Activated naive CD4-positive, alpha-beta T cell treated with anti-CD3 and anti-CD28 coated beads for 36 hours (primary cell): ENCODE measurements at regions not wholly inside any gene's neighbourhood (a gene's known extent, or its start where the extent isn't known, plus 50 kb on each side); places are given as distances from the start of the nearest gene placed in this dataset.

Experiments used
- CTCF ChIA-PET: fragments of 350-600 bp; sonication (Branson Sonifier 250); formaldehyde crosslinking; loops from one replicate; lab custom pipeline; 2021; ENCODE audit warnings: antibody characterized with exemption; lab: Charles Lee
- DNase-seq: peaks from one replicate; pipeline ENCODE4 v3.0.0-alpha.2; 2020
- H3K27ac Mint-ChIP-seq: one replicate; pipeline ENCODE4 v1.8.0; 2021; ENCODE audit warnings: mild to moderate bottlenecking, mixed read lengths
- H3K27me3 Mint-ChIP-seq: one replicate; pipeline ENCODE4 v1.8.0; 2021; ENCODE audit warnings: low read depth, mixed read lengths
- H3K36me3 Mint-ChIP-seq: one replicate; pipeline ENCODE4 v1.8.0; 2021; ENCODE audit warnings: low read depth, mixed read lengths
- H3K4me1 Mint-ChIP-seq: one replicate; pipeline ENCODE4 v1.8.0; 2021; ENCODE audit warnings: low read depth, mixed read lengths
- H3K4me3 Mint-ChIP-seq: one replicate; pipeline ENCODE4 v1.8.0; 2021; ENCODE audit warnings: mild to moderate bottlenecking, moderate library complexity, mixed read lengths
- H3K9me3 Mint-ChIP-seq: one replicate; pipeline ENCODE4 v1.8.0; 2021; ENCODE audit warnings: mixed read lengths
- intact Hi-C: fragments of 100-400 bp; cut with micrococcal nuclease; formaldehyde crosslinking; loops from one replicate; pipeline ENCODE4 v1.15.1; 2023

DNA sequence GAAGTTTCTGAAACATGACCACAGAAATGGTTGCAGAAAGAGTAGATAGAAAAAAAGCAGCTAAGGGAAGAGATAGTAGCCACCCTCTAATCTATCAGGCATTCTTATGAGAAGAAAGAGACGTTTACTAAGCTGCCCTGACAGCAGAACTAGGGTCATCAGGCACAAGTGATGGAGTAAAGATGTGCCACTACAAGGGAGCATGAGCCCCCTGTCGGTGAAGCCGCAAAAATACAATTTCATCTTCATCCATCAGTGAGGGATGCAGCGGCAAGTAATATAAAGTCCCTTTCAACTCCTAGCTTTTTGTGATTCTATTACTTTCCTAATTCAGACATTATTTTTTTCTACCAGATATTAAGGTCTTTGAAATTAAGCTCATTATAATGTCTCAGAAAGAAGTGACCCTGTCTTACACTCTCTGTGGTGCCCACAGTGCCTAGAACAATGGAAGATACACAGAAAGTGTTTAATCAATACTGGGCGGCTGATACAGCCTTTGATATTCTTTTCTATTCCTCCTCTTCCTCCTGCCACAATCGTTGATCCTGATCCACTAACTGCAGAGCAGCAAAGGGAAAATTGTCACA is 651.6 kb downstream of the NTRK3 start:
- H3K27me3 Mint-ChIP-seq = no peaks in the 10 kb centered on the region
- no peaks in the 10 kb centered on the region for H3K36me3 Mint-ChIP-seq
- intact Hi-C loops = loop anchor here (2.0 to 10.0 kb wide), 3 partner anchors 980 to 1750 kb away; no protein-coding TSS in a partner anchor
- no peaks in the 10 kb centered on the region for H3K9me3 Mint-ChIP-seq
- CTCF ChIA-PET = interaction anchor here (1.0 kb wide), 1 partner anchor 9 kb away, joined by 5 read pairs; no protein-coding TSS in a partner anchor
- H3K4me1 Mint-ChIP-seq = no peaks in the 10 kb centered on the region
- peak; percentile 25 for DNase-seq
- no peak overlapping the region for H3K4me3 Mint-ChIP-seq
- no peak overlapping the region for H3K27ac Mint-ChIP-seq

DNA sequence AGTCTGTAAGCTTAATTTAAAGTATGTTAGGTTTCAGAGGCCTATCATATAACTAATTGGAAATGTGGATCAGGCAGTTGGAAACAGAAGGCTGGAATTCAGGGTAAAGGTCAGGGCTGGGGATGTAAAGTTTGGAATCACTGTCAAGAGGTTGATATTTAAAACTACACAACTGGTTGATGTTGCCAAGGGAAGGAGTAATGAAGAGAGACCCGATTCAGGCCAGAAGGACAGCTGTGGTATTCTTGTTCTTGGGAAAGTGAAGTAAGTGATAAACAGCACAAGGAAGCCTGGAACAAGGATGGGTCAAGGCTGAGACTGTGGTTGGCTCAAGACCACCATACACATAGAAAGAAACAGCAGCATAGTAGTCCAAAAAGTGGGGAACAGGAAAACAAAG is 654.2 kb downstream of the NTRK3 start:
- H3K4me1 Mint-ChIP-seq = peaks cover 10% of the 10 kb centered on the region
- no peaks in the 10 kb centered on the region for H3K36me3 Mint-ChIP-seq
- no peaks in the 10 kb centered on the region for H3K9me3 Mint-ChIP-seq
- no peak overlapping the region for H3K27ac Mint-ChIP-seq
- intact Hi-C loops = loop anchor here (10.0 kb wide), 1 partner anchor 1748 kb away; no protein-coding TSS in a partner anchor
- CTCF ChIA-PET = no interaction called here
- H3K27me3 Mint-ChIP-seq = no peaks in the 10 kb centered on the region
- no peak overlapping the region for H3K4me3 Mint-ChIP-seq
- no peak for DNase-seq

DNA sequence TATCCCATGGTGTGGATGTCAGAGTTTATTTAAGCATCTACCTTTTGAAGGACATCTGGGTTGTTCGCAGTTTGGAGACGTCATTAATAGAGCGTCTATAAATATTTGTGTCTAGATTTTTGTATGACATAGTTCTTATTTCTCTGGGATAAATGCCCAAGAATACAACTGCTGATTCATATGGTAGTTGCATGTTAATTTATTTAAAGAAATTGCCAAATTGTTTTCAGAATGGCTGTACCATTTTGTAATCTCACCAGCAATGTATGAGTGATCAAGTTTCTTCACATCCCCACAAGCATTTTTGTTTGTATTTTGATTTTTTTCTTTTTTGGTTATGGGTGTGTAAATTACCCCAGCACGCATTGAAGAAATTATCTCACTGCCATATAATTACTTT is 656.9 kb downstream of the NTRK3 start:
- Mint-ChIP-seq H3K4me3 (no peak overlapping the region), H3K27ac (no peak overlapping the region), H3K27me3 (no peaks in the 10 kb centered on the region), H3K9me3 (no peaks in the 10 kb centered on the region), H3K4me1 (peaks cover 16% of the 10 kb centered on the region), H3K36me3 (no peaks in the 10 kb centered on the region)
- CTCF ChIA-PET = no interaction called here
- intact Hi-C loops = loop anchor here (5.0 to 10.0 kb wide), 2 partner anchors 43 to 1745 kb away; no protein-coding TSS in a partner anchor
- DNase-seq = no peak

DNA sequence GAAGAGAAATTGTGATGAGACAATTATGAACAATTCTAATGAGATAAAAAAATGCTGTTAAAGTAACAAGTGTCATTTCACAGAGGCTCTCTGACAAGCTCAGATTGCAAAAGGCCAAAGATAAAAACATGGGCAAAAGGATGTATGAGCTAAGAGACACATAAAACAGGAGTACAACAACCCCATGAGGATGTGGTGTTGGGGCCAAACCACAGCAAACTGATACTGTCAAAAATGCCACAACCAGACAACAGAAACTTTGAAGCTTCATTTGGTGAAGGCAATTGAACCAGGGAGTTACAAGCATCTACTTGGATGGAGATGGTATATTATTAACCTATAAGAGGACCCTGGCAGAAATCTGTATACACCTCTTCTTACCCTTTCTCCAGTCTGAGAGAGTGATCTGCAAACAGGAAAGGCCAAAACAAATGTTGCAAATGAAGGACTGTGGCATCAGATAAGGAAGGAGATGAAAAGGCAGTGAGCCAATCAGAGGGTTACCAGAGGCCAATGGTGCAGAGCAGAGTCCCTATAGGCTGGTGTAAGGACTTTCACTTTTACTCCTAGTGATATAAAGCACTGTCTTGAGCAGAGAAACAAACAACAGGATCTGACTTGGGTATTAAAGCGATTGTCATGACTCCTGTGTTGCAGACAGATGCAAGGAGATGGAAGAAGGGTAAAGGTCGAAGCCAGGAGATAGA is 659.0 kb downstream of the NTRK3 start:
- Mint-ChIP-seq H3K27me3 (peaks cover 2% of the 10 kb centered on the region), H3K4me3 (no peak overlapping the region), H3K9me3 (no peaks in the 10 kb centered on the region), H3K27ac (no peak overlapping the region), H3K4me1 (peaks cover 16% of the 10 kb centered on the region), H3K36me3 (no peaks in the 10 kb centered on the region)
- intact Hi-C loops = loop anchor here (5.0 kb wide), 1 partner anchor 45 kb away; no protein-coding TSS in a partner anchor
- DNase-seq = peak; percentile 49
- CTCF ChIA-PET = interaction anchor here (0.5 kb wide), 1 partner anchor 411 kb away, joined by 3 read pairs; no protein-coding TSS in a partner anchor

DNA sequence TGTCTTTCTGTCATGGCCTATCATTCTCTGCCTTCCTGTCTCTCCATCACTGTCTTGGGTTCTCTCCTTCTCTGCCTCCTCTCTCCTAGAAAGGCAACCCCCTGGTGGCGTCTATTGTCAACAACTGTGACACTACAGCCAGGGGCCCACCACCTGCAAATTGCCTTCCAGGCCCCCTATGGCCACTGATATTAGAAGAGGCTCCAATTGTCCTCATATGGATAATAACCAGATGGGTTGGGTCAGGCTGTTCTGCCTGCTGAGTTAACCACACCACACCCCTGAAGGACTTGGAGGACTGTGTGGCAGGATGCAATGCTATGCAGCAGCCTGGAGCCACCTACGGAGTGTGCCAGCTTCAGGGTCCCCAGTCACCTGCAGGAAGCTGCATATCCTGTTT is 665.0 kb downstream of the NTRK3 start:
- Mint-ChIP-seq H3K27ac (no peak overlapping the region), H3K27me3 (peaks cover 2% of the 10 kb centered on the region), H3K4me1 (peaks cover under 1% of the 10 kb centered on the region), H3K9me3 (no peaks in the 10 kb centered on the region), H3K4me3 (no peak overlapping the region), H3K36me3 (no peaks in the 10 kb centered on the region)
- intact Hi-C loops = no loop called here
- CTCF ChIA-PET = no interaction called here
- DNase-seq = no peak

DNA sequence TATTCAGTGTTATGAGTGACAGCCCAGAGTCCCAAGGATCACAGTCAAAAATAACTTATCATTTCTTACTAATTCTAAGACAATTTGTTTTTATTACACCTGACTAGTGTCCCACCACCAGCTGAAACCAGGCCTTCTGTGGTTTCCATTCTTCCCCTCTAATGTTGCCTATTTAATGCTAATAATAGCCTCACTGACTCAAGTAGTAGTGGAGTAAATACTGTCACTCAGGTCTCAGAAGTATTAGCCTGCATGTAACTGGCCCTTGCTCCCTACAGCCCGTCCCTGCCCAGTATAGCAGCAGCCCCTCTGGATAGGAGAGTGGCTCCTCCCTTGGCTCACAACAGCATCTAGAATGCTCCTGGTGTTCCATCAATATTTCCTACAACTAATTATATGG is 665.5 kb downstream of the NTRK3 start:
- H3K36me3 Mint-ChIP-seq = no peaks in the 10 kb centered on the region
- no peaks in the 10 kb centered on the region for H3K9me3 Mint-ChIP-seq
- H3K27ac Mint-ChIP-seq = no peak overlapping the region
- H3K27me3 Mint-ChIP-seq = peaks cover 2% of the 10 kb centered on the region
- no peak for DNase-seq
- CTCF ChIA-PET = no interaction called here
- intact Hi-C loops = no loop called here
- H3K4me1 Mint-ChIP-seq = no peaks in the 10 kb centered on the region
- no peak overlapping the region for H3K4me3 Mint-ChIP-seq

DNA sequence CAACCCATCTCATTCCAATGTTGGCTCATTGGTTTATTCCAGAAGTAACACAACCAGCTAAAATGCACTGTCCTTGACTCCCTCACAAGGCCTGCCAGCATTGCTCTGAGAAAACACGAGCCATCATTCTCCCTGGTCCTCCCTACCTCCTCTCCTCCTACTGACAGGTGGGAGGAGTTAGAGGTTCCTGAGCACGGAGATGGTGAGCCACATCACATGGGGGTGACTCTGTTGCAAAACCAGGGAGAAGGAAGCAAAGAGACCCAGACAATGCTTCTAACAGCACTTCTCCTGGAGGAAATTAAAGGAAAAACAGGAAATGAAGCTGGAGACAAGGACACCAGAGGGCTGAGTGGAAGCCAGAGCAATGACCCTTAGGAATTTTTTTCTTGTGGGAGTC is 667.4 kb downstream of the NTRK3 start:
- CTCF ChIA-PET = no interaction called here
- Mint-ChIP-seq H3K27ac (no peak overlapping the region), H3K4me1 (no peaks in the 10 kb centered on the region), H3K36me3 (no peaks in the 10 kb centered on the region), H3K27me3 (peaks cover 2% of the 10 kb centered on the region), H3K9me3 (no peaks in the 10 kb centered on the region), H3K4me3 (no peak overlapping the region)
- DNase-seq = no peak
- intact Hi-C loops = no loop called here

DNA sequence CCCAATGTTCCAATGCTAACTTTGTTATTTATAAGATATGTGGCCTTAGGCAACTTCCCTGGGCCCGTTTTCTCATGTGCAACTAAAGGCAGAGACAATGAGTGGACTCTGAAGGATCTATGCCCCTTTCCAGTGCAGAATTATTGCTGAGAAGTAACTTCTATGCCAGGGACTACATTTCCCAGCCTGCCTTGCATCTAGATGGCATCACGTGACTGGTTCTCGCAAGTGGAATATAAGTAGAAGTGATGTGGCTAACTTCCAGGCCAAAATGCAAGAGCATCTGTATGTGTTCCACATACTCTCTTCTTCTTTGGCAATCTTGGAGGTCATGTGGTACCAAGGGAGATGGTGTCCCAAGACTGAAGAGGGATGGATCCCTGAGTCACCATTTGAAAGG is 674.4 kb downstream of the NTRK3 start:
- no peak overlapping the region for H3K27ac Mint-ChIP-seq
- no peaks in the 10 kb centered on the region for H3K9me3 Mint-ChIP-seq
- no peaks in the 10 kb centered on the region for H3K4me1 Mint-ChIP-seq
- intact Hi-C loops = no loop called here
- CTCF ChIA-PET = no interaction called here
- no peaks in the 10 kb centered on the region for H3K36me3 Mint-ChIP-seq
- H3K27me3 Mint-ChIP-seq = no peaks in the 10 kb centered on the region
- DNase-seq = no peak
- no peak overlapping the region for H3K4me3 Mint-ChIP-seq

DNA sequence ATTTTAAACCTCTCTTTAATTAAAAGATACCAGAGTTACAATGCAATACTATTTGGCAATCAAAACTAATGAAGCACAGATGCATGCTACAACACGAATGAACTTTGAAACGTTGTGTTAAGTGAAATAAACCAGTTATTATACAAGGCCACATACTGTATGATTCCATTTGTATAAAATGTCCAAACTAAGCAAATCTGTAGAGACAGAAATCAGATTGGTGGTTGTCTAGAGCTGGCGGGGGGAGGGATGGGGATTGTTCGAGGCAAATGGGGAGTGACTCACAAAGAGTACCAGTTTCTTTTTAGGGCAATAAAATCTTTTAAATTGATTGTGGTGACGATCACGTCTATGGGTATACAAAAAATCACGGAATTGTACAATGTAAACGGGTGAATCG is 677.0 kb downstream of the NTRK3 start:
- Mint-ChIP-seq H3K4me3 (no peak overlapping the region), H3K4me1 (no peaks in the 10 kb centered on the region), H3K27ac (no peak overlapping the region), H3K36me3 (no peaks in the 10 kb centered on the region), H3K9me3 (no peaks in the 10 kb centered on the region), H3K27me3 (no peaks in the 10 kb centered on the region)
- CTCF ChIA-PET = no interaction called here
- intact Hi-C loops = no loop called here
- no peak for DNase-seq

DNA sequence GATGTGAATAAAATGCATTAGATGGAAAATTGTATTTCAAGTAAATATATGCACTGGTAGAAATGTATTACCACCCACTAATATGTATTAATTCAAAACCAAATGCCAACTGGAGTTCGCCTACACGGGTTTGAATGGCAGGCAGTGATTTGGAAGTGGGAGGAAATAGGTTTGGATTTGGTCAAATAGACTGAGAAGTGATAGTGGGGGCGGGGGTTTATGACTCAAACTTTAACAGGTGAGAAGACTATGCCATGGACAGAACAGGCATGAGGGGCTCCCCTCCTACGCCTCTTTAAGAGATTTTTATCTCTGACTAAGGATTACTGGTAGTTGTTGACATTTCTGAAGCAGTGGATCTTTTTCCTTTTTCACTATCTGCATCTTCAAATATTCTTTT is 677.8 kb downstream of the NTRK3 start:
- CTCF ChIA-PET = no interaction called here
- H3K4me3 Mint-ChIP-seq = no peak overlapping the region
- no peaks in the 10 kb centered on the region for H3K4me1 Mint-ChIP-seq

DNA sequence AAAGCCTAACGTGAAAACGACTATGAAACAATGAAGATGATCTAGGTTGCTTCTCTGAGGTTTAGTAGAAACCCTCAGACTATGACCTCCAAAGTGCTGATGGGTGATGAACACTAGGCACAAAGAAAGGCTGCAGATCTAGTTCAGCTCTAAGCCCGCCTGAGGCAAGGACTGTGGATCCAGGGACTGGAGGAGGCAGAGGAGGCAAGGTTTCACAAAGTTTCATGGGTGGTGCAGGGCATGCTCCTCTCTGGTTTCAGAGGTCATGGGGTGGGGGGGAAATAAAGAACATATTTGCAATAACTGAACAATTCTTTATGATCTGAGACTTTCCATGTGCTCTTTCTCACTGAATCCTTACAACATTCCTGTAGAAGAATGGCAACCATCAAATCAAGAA is 679.2 kb downstream of the NTRK3 start:
- intact Hi-C loops = no loop called here
- CTCF ChIA-PET = no interaction called here
- Mint-ChIP-seq H3K4me1 (no peaks in the 10 kb centered on the region), H3K27me3 (no peaks in the 10 kb centered on the region), H3K27ac (no peak overlapping the region), H3K9me3 (no peaks in the 10 kb centered on the region), H3K36me3 (no peaks in the 10 kb centered on the region), H3K4me3 (no peak overlapping the region)
- DNase-seq = no peak

More for the DNA sequence above, 677.8 kb downstream of the NTRK3 start:
- intact Hi-C loops = no loop called here
- no peaks in the 10 kb centered on the region for H3K27me3 Mint-ChIP-seq
- DNase-seq = no peak
- no peaks in the 10 kb centered on the region for H3K36me3 Mint-ChIP-seq
- H3K27ac Mint-ChIP-seq = no peak overlapping the region
- no peaks in the 10 kb centered on the region for H3K9me3 Mint-ChIP-seq

DNA sequence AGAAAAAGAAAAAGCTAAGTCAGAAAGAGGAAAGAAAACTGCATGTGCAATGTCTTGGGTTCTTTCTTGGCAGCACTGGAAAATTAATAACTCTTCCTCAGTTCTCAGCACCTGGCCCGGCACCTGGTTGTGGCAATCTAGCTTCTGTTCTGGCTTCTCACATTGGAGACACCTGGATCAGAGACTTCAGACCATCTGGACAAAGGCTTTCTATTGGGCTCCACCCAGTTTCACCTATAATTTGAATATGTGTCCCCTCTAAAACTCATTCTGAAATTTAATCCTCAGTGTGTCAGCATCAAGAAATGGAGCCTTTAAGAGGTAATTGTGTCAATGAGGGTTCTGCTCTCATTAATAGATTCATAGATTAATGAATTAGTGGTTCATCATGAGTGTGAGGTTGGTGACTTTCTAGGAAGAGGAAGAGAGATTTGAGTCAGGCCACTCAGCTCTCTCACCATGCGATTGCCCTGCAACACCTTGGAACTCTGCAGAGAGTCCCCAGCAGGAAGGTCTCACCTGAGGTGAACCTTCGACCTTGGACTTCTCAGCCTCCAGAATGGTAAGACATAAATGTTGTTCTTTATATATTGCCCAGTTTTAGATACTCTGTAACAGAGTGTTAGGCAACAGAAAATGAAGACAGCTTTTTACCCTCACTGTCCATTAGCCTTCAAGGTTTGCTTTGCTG is 679.9 kb downstream of the NTRK3 start:
- no peak for DNase-seq
- CTCF ChIA-PET = no interaction called here
- H3K4me1 Mint-ChIP-seq = no peaks in the 10 kb centered on the region
- intact Hi-C loops = no loop called here
- H3K27me3 Mint-ChIP-seq = no peaks in the 10 kb centered on the region
- H3K27ac Mint-ChIP-seq = no peak overlapping the region
- no peak overlapping the region for H3K4me3 Mint-ChIP-seq
- no peaks in the 10 kb centered on the region for H3K9me3 Mint-ChIP-seq
- H3K36me3 Mint-ChIP-seq = no peaks in the 10 kb centered on the region
